ENCODE measurements at regions not wholly inside any gene's neighbourhood (a gene's known extent, or its start where the extent isn't known, plus 50 kb on each side); places are given as distances from the start of the nearest gene placed in this dataset.
"Not testable (repeated sequence)": the region's sequence is repeated elsewhere in the genome, so short reads cannot be mapped to it uniquely, and the experiment has no call there.

DNA sequence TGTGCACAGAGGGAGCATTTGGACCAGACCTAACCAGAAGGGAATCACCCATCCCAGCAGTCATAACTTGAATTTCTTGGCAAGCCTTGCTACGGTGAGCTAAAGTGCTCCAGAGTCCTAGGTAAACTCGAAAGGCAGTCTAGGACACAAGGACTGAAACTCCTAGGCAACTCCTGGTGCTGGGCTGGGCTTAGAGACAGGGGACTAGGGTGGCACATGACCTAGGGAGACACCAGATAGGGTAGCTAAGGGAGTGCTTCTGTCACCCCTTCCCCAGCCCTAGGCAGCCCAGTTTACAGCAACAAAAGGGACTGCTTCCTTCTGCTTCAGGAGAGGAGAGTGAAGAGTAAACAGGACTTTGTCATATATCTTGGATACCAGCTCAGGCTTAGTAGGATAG is 256.4 kb upstream of the ARHGEF26 start:
- H3K4me3 ChIP-seq (ENCODE audit: low read depth, low read length): no peak overlapping the region
- TF ChIP-seq, protein P1, sequence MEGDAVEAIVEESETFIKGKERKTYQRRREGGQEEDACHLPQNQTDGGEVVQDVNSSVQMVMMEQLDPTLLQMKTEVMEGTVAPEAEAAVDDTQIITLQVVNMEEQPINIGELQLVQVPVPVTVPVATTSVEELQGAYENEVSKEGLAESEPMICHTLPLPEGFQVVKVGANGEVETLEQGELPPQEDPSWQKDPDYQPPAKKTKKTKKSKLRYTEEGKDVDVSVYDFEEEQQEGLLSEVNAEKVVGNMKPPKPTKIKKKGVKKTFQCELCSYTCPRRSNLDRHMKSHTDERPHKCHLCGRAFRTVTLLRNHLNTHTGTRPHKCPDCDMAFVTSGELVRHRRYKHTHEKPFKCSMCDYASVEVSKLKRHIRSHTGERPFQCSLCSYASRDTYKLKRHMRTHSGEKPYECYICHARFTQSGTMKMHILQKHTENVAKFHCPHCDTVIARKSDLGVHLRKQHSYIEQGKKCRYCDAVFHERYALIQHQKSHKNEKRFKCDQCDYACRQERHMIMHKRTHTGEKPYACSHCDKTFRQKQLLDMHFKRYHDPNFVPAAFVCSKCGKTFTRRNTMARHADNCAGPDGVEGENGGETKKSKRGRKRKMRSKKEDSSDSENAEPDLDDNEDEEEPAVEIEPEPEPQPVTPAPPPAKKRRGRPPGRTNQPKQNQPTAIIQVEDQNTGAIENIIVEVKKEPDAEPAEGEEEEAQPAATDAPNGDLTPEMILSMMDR (IDR thresholded peaks at IDR 0.05; ENCODE audit: low read depth, low read length, missing control alignments): no peak
- no peak for DNase-seq (ENCODE audit: low read depth)

DNA sequence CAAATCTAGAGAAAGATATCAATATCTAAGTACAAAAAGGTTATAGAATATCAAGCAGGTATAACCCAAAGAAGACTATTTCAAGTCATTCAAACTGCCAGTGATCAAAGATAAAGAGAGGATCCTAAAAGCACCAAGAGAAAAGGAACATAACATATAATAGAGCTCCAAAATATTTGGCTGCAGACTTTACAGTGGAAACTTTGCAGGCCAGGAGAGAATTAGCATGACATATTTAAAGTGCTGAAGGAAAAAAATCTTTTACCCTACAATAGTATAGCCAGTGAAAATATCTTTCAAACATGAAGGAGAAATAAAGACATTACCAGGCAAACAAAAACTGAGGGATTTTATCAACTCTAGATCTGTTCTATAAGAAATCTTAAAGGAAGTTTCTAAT is 254.3 kb upstream of the ARHGEF26 start:
- DNase-seq (ENCODE audit: low read depth): no peak
- H3K4me3 ChIP-seq (ENCODE audit: low read depth, low read length): no peak overlapping the region
- TF ChIP-seq, protein P1 (IDR thresholded peaks at IDR 0.05; ENCODE audit: low read depth, low read length, missing control alignments): no peak

DNA sequence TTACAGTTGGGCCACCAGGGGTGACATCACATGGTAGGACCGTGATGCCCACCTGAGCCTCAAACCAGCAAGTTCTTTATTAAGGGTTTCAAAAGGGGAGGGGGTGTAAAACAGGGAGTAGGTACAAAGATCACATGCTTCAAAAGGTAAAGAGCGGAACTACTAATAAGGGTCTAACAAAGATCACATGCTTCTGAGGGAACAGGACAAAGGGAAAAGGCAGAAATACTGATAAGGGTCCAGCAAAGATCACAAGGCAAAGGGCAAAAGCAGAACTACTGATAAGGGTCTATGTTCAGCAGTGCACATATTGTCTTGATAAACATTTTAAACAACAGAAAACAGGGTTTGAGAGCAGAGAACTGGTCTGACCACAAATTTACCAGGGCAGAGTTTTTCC is 246.8 kb upstream of the ARHGEF26 start:
- not testable (repeated sequence) for DNase-seq (ENCODE audit: low read depth); H3K4me3 ChIP-seq (ENCODE audit: low read depth, low read length)

DNA sequence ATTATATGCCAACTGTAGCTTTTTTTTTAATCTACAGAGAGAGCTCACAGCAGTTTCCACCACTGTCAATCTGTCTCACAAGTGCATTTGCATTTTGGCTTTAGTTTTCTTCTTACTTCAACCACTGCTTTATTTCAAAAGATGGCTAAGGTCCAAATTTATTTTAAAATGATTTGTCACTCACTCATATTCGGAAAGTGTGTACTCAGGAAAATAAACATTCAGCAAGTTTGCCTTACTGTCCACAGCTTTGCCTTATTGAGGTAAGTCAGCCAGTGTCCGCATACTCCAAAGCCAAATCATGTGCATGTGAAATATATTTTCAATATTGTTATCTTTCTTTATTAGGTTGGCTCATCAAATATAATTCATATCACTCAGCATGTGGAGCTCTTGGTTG is 240.7 kb upstream of the ARHGEF26 start:
- H3K4me3 ChIP-seq (ENCODE audit: low read depth, low read length): no peak overlapping the region
- TF ChIP-seq, protein P1 (IDR thresholded peaks at IDR 0.05; ENCODE audit: low read depth, low read length, missing control alignments): no peak
- no peak for DNase-seq (ENCODE audit: low read depth)

DNA sequence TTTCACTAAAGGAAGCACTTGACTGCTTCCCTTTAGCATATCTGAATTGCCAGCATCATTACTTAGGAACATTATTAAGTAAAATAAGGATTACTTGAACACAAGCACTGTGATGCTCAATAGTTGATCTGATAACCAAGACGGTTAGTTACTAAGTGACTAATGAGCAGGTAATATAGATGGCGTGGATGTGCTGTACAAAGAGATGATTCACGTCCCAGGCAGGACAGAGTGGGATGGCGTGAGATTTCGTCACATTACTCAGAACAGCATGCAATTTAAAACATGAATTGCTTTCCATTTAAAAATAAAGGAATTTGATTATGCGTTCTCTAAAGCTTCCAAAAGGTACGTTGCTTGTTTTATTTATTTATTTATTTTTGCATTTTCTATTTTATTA is 240.0 kb upstream of the ARHGEF26 start:
- TF ChIP-seq, protein P1 (IDR thresholded peaks at IDR 0.05; ENCODE audit: low read depth, low read length, missing control alignments): no peak
- H3K4me3 ChIP-seq (ENCODE audit: low read depth, low read length): no peak overlapping the region
- no peak for DNase-seq (ENCODE audit: low read depth)

DNA sequence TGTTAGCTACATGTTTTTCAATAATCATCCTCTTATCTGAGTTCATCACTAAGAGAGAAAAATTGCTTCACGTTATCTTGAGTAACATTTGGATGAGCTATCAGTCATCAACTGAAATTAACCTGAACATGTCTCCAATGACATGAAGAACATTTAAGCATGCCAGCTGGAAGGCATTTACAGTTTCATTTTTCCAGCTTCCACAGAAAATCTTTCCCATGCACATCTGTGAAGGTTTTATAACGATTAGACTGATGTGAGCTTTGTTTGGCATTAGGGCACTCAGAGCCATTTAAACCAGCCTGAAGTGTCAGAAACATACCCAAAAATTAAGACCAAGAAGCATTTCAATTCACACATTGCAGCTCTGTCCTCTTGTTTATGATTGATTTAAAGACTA is 235.8 kb upstream of the ARHGEF26 start:
- TF ChIP-seq, protein P1 (IDR thresholded peaks at IDR 0.05; ENCODE audit: low read depth, low read length, missing control alignments): no peak
- DNase-seq (ENCODE audit: low read depth): no peak
- no peak overlapping the region for H3K4me3 ChIP-seq (ENCODE audit: low read depth, low read length)

DNA sequence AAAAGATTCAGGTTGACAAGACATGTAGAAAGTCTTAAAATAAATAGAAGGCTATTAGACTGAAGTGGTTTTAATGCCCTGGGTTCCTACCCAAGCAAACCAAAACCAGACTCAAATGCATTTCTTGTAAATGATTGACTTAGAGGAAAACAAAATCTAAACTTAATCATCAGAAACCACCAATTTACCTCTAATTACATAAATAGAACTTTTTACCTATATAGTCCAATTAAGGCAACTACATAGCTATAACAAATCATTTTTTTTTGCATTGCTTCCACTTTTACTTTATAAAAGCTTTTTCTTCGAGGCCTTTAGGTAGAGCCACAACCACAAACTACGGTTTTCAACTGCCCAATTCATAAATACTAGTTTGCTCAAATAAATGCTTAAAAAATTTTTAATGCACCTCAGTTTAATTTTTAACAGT is 231.3 kb upstream of the ARHGEF26 start:
- H3K4me3 ChIP-seq (ENCODE audit: low read depth, low read length): no peak overlapping the region
- TF ChIP-seq, protein P1 (IDR thresholded peaks at IDR 0.05; ENCODE audit: low read depth, low read length, missing control alignments): no peak
- DNase-seq (ENCODE audit: low read depth): no peak

DNA sequence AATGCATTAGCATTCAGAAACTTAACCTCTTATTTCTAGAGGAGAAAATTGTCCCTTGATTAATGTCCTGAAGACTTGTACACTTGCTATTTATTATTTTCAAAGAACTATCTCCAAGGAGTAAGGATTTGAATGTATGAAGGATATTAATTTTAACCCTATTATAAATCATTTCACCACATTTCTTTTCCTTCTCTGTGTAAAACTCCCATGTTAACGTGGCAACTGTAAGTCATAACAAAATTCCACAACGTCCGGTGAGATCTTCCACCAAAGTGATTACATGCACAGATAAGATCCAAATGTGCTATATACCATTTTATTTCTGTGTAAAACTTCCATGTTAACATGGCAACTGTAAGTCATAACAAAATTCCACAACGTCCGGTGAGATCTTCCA is 229.1 kb upstream of the ARHGEF26 start:
- TF ChIP-seq, protein P1 (IDR thresholded peaks at IDR 0.05; ENCODE audit: low read depth, low read length, missing control alignments): no peak
- no peak overlapping the region for H3K4me3 ChIP-seq (ENCODE audit: low read depth, low read length)
- no peak for DNase-seq (ENCODE audit: low read depth)
